ENCODE measurements at regions not wholly inside any gene's neighbourhood (a gene's known extent, or its start where the extent isn't known, plus 50 kb on each side); places are given as distances from the start of the nearest gene placed in this dataset.

GRCh38 chr18:29780816-29781215 lies 1261.7 kb downstream of the DSC3 start:
- TF ChIP-seq, protein P1, sequence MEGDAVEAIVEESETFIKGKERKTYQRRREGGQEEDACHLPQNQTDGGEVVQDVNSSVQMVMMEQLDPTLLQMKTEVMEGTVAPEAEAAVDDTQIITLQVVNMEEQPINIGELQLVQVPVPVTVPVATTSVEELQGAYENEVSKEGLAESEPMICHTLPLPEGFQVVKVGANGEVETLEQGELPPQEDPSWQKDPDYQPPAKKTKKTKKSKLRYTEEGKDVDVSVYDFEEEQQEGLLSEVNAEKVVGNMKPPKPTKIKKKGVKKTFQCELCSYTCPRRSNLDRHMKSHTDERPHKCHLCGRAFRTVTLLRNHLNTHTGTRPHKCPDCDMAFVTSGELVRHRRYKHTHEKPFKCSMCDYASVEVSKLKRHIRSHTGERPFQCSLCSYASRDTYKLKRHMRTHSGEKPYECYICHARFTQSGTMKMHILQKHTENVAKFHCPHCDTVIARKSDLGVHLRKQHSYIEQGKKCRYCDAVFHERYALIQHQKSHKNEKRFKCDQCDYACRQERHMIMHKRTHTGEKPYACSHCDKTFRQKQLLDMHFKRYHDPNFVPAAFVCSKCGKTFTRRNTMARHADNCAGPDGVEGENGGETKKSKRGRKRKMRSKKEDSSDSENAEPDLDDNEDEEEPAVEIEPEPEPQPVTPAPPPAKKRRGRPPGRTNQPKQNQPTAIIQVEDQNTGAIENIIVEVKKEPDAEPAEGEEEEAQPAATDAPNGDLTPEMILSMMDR (IDR thresholded peaks at IDR 0.05), result no peak
- no peak for TF ChIP-seq ZFX (IDR thresholded peaks at IDR 0.05; ENCODE audit: borderline replicate concordance)
- H3K27ac ChIP-seq, result no peak overlapping the region

DNA sequence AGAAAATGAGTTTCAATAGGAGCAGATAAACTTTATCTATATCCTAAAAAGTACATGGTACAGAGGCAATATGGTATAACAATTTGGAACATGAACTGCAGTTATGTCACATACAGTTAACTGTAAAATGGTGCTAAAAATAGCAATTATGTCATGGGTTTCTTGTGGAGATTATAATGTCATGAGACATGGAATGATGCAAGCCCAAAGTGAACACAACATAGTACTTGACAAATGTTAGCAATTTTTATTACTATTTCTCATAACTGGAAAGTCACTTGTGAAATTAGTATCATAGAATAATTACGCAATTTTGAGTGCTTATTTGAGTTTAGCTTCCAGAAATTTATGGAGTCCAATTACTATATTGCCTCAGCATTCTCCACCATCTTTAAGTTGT lies 1263.4 kb downstream of the DSC3 start:
- TF ChIP-seq, protein P1 (IDR thresholded peaks at IDR 0.05), result no peak
- TF ChIP-seq ZFX (IDR thresholded peaks at IDR 0.05; ENCODE audit: borderline replicate concordance), result no peak

GRCh38 chr18:29753379-29753778 lies 1289.2 kb downstream of the DSC3 start:
- TF ChIP-seq, protein P1 (IDR thresholded peaks at IDR 0.05), result no peak
- TF ChIP-seq ZFX (IDR thresholded peaks at IDR 0.05; ENCODE audit: borderline replicate concordance), result no peak
- no peak overlapping the region for H3K27ac ChIP-seq

More for the DNA sequence above, 1263.4 kb downstream of the DSC3 start:
- no peak overlapping the region for H3K27ac ChIP-seq

GRCh38 chr18:29749704-29750103 lies 1292.8 kb downstream of the DSC3 start:
- H3K27ac ChIP-seq, result no peak overlapping the region
- TF ChIP-seq, protein P1 (IDR thresholded peaks at IDR 0.05), result no peak
- TF ChIP-seq ZFX (IDR thresholded peaks at IDR 0.05; ENCODE audit: borderline replicate concordance), result no peak

- TF ChIP-seq ZFX (IDR thresholded peaks at IDR 0.05; ENCODE audit: borderline replicate concordance), result no peak
- TF ChIP-seq, protein P1 (IDR thresholded peaks at IDR 0.05), result no peak
- H3K27ac ChIP-seq, result no peak overlapping the region
These were observed 1301.1 kb downstream of the DSC3 start for GRCh38 chr18:29741461-29741860.

DNA sequence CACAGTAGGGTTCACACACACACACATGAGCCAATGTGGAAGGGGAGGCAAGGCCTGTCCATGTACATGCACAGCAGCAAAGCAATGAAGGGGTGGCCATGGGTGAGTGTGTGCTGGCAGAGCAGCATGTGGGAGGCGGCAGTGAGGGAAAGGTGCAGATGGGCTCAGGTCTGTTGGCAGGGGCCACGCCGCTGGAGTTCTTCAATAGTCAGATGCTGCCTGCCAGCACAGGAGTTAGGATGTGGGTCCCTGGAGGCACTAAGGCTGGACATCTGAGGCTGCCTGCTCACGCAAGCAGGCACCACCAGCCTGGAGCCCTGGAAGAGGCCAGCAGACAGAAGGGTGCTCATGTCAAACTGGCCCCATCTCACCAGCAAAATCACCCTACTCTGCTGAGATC lies 1304.9 kb downstream of the DSC3 start:
- TF ChIP-seq, protein P1 (IDR thresholded peaks at IDR 0.05), result no peak
- TF ChIP-seq ZFX (IDR thresholded peaks at IDR 0.05; ENCODE audit: borderline replicate concordance), result no peak
- no peak overlapping the region for H3K27ac ChIP-seq

GRCh38 chr18:29737190-29737589 lies 1305.4 kb downstream of the DSC3 start:
- H3K27ac ChIP-seq, result no peak overlapping the region
- TF ChIP-seq, protein P1 (IDR thresholded peaks at IDR 0.05), result no peak
- TF ChIP-seq ZFX (IDR thresholded peaks at IDR 0.05; ENCODE audit: borderline replicate concordance), result no peak
